MCF 10A (cell line): ENCODE measurements at regions not wholly inside any gene's neighbourhood (a gene's known extent, or its start where the extent isn't known, plus 50 kb on each side); places are given as distances from the start of the nearest gene placed in this dataset.
"Not testable (repeated sequence)": the region's sequence is repeated elsewhere in the genome, so short reads cannot be mapped to it uniquely, and the experiment has no call there.

Experiments used
- BruUV-seq: library from RNA; stranded (reverse); fragments of 400-500 nt; replicated peaks from 2 replicates; lab custom pipeline; 2021; lab: Mats Ljungman, UMichigan
- CTCF ChIA-PET: fragments of 300-600 bp; sonication (Branson Sonifier 250); formaldehyde crosslinking; extraction: SDS; loops from one replicate; lab custom pipeline; 2021; ENCODE audit warnings: antibody characterized with exemption, inconsistent platforms; lab: Yijun Ruan, JAX
- POLR2A ChIA-PET: fragments of 300-600, 350-650 bp; sonication (Branson Sonifier 250); formaldehyde crosslinking; extraction: SDS; loops from one replicate; lab custom pipeline; 2020; ENCODE audit warnings: antibody characterized with exemption, inconsistent platforms; lab: Yijun Ruan, JAX
- DNase-seq: peaks from one replicate; pipeline ENCODE4 v3.0.0-alpha.2; 2018; ENCODE audit not compliant: unreplicated experiment
- H3K27ac Mint-ChIP-seq: one replicate; pipeline ENCODE4 v1.8.0; 2022; ENCODE audit warnings: mild to moderate bottlenecking, low read depth, mixed read lengths; ENCODE audit not compliant: unreplicated experiment
- H3K27me3 Mint-ChIP-seq: one replicate; pipeline ENCODE4 v1.8.0; 2022; ENCODE audit warnings: mixed read lengths; ENCODE audit not compliant: insufficient read depth, unreplicated experiment
- H3K36me3 Mint-ChIP-seq: one replicate; pipeline ENCODE4 v1.8.0; 2022; ENCODE audit warnings: mild to moderate bottlenecking, moderate library complexity, mixed read lengths; ENCODE audit not compliant: insufficient read depth, unreplicated experiment
- H3K4me1 Mint-ChIP-seq: one replicate; pipeline ENCODE4 v1.8.0; 2022; ENCODE audit warnings: mixed read lengths; ENCODE audit not compliant: insufficient read depth, unreplicated experiment
- H3K4me3 Mint-ChIP-seq: one replicate; pipeline ENCODE4 v1.8.0; 2022; ENCODE audit warnings: mild to moderate bottlenecking, moderate library complexity, mixed read lengths; ENCODE audit not compliant: unreplicated experiment
- H3K9me3 Mint-ChIP-seq: one replicate; pipeline ENCODE4 v1.8.0; 2022; ENCODE audit warnings: mixed read lengths; ENCODE audit not compliant: unreplicated experiment
- CTCF ChIP-seq: fragments of 200-600 bp; IDR thresholded peaks from one replicate; pipeline ENCODE4 v1.8.0; 2022; ENCODE audit warnings: antibody characterized with exemption, mild to moderate bottlenecking; ENCODE audit not compliant: unreplicated experiment
- intact Hi-C: fragments of 100-400 bp; cut with micrococcal nuclease; formaldehyde crosslinking; loops from 2 replicates; pipeline ENCODE4 v1.14.1; 2022

- no peak for TF ChIP-seq CTCF
- Mint-ChIP-seq H3K4me1 (no peaks in the 10 kb centered on the region), H3K27me3 (no peaks in the 10 kb centered on the region), H3K36me3 (no peaks in the 10 kb centered on the region), H3K9me3 (no peaks in the 10 kb centered on the region), H3K4me3 (no peak overlapping the region), H3K27ac (no peak overlapping the region)
- ChIA-PET POLR2A (no interaction called here), CTCF (interaction anchor here (0.7 to 1.0 kb wide), 2 partner anchors 18 to 436 kb away, joined by 3 to 5 read pairs; no protein-coding TSS in a partner anchor)
- BruUV-seq: no TSS peak
- no peak for DNase-seq
- intact Hi-C loops: no loop called here
Measured at GRCh38 chr14:47921133-47921532, 245.7 kb upstream of the MDGA2 start.

GRCh38 chr14:47919997-47920396 is 244.6 kb upstream of the MDGA2 start:
- ChIA-PET POLR2A (no interaction called here), CTCF (interaction anchor here (0.7 to 1.1 kb wide), 2 partner anchors 62 to 473 kb away, joined by 3 to 4 read pairs; no protein-coding TSS in a partner anchor)
- no peak for DNase-seq
- no peak overlapping the region for H3K4me3 Mint-ChIP-seq
- no peak overlapping the region for H3K27ac Mint-ChIP-seq
- BruUV-seq: no TSS peak
- no peaks in the 10 kb centered on the region for H3K36me3 Mint-ChIP-seq
- TF ChIP-seq CTCF: no peak
- intact Hi-C loops: loop anchor here (5.0 kb wide), 1 partner anchor 243 kb away; the partner anchor contains the start of gene MDGA2
- H3K9me3 Mint-ChIP-seq: no peaks in the 10 kb centered on the region
- no peaks in the 10 kb centered on the region for H3K27me3 Mint-ChIP-seq
- H3K4me1 Mint-ChIP-seq: no peaks in the 10 kb centered on the region

DNA sequence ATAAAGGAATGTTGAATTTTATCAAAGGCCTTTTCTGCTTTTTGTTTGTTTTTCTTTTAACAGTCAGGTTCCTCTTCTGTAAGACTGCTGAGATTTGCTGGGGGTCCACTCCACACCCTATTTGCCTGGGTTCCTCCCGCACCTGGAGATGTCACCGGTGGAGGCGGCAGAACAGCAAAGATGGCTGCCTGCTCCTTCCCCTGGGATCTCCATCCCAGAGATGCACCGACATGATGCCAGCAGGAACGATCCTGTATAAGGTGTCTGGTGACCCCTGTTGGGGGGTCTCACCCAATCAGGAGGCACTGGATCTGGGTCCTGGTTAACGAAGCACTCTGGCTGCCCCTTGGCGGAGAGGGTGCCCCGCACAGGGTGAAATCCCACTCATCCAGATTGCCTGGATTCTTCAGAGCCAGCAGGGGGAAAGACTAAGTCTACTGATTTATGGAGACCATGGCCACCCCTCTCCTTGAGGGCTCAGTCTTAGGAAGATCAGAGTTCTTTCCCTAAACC is 244.0 kb upstream of the MDGA2 start:
- ChIA-PET POLR2A (no interaction called here), CTCF (interaction anchor here (0.7 to 1.1 kb wide), 2 partner anchors 61 to 474 kb away, joined by 3 to 4 read pairs; no protein-coding TSS in a partner anchor)
- Mint-ChIP-seq H3K4me3 (no peak overlapping the region), H3K4me1 (no peaks in the 10 kb centered on the region), H3K27me3 (no peaks in the 10 kb centered on the region), H3K36me3 (no peaks in the 10 kb centered on the region), H3K9me3 (no peaks in the 10 kb centered on the region), H3K27ac (no peak overlapping the region)
- intact Hi-C loops: loop anchor here (5.0 kb wide), 1 partner anchor 242 kb away; the partner anchor contains the start of gene MDGA2
- DNase-seq: no peak
- TF ChIP-seq CTCF: no peak
- BruUV-seq: no TSS peak

GRCh38 chr14:47917344-47917954 is 242.0 kb upstream of the MDGA2 start:
- H3K36me3 Mint-ChIP-seq: no peaks in the 10 kb centered on the region
- H3K9me3 Mint-ChIP-seq: no peaks in the 10 kb centered on the region
- DNase-seq: peak; percentile 43
- intact Hi-C loops: loop anchor here (1.0 to 5.0 kb wide), 3 partner anchors 240 to 1257 kb away; partner anchors contain the start of gene MDGA2
- H3K4me1 Mint-ChIP-seq: no peaks in the 10 kb centered on the region
- no peak overlapping the region for H3K4me3 Mint-ChIP-seq
- no peak overlapping the region for H3K27ac Mint-ChIP-seq
- BruUV-seq: no TSS peak
- H3K27me3 Mint-ChIP-seq: no peaks in the 10 kb centered on the region
- ChIA-PET POLR2A (interaction anchor here (0.6 kb wide), 1 partner anchor 348 kb away, joined by 3 read pairs; no protein-coding TSS in a partner anchor), CTCF (interaction anchor here (0.6 to 2.7 kb wide), 19 partner anchors 9 to 1795 kb away, joined by 3 to 19 read pairs (median 3); no protein-coding TSS in a partner anchor)
- TF ChIP-seq CTCF: peak; percentile 70

DNA sequence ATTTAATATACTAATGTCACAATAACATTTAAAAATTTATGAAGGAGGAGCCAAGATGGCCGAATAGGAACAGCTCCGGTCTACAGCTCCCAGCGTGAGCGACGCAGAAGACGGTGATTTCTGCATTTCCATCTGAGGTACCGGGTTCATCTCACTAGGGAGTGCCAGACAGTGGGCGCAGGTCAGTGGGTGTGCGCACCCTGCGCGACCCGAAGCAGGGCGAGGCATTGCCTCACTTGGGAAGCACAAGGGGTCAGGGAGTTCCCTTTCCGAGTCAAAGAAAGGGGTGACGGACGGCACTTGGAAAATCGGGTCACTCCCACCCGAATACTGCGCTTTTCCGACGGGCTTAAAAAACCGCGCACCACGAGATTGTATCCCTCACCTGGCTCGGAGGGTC is 225.7 kb upstream of the MDGA2 start:
- H3K4me1 Mint-ChIP-seq, H3K36me3 Mint-ChIP-seq, intact Hi-C loops, H3K27me3 Mint-ChIP-seq, H3K4me3 Mint-ChIP-seq, DNase-seq, H3K9me3 Mint-ChIP-seq, POLR2A ChIA-PET, BruUV-seq, CTCF ChIA-PET, H3K27ac Mint-ChIP-seq: not testable (repeated sequence)
